HepG2 (cell line): ENCODE measurements at regions not wholly inside any gene's neighbourhood (a gene's known extent, or its start where the extent isn't known, plus 50 kb on each side); places are given as distances from the start of the nearest gene placed in this dataset.
A peak's percentile ranks its signal among the peaks of the same experiment; 100 is the strongest.

ENCODE experiments used
- ATAC-seq: fragments of 200-7000 bp; cut with Tn5 transposase; 3 replicates; pipeline ENCODE4 v1.9.1; 2020; ENCODE audit warnings: mild to moderate bottlenecking, moderate library complexity
- BruUV-seq: library from RNA; stranded (reverse); fragments of 400-500 nt; replicated peaks from 2 replicates; lab custom pipeline; 2021; lab: Mats Ljungman, UMichigan
- CTCF ChIA-PET: fragments of 300-600 bp; formaldehyde crosslinking; extraction: SDS; loops from one replicate; lab custom pipeline; 2021; ENCODE audit warnings: low total read pairs, inconsistent platforms, low intra/inter-chr PET ratio; lab: Yijun Ruan, JAX
- POLR2A ChIA-PET: fragments of 350-600 bp; sonication (Branson Sonifier 250); formaldehyde crosslinking; loops from one replicate; lab custom pipeline; 2020; ENCODE audit warnings: antibody characterized with exemption, inconsistent platforms; lab: Yijun Ruan, JAX
- DNase-seq: peaks from one replicate; pipeline ENCODE4 v3.0.0-alpha.2; 2015; ENCODE audit warnings: low spot score
- FAIRE-seq: peaks from 3 replicates; lab custom pipeline; 2011; peaks lifted over from hg19 to GRCh38; lab: Jason Lieb, UNC
- H2AFZ ChIP-seq: one replicate; pipeline ENCODE4 v1.6.1; 2011; ENCODE audit warnings: low read length, inconsistent platforms
- H3K27ac ChIP-seq: fragments of 300-600 bp; 3 replicates; pipeline ENCODE4 v1.8.0; 2011; ENCODE audit warnings: mixed run types, mild to moderate bottlenecking, mixed read lengths, low read length, inconsistent platforms; ENCODE audit not compliant: insufficient read depth; ENCODE audit errors: extremely low read length
- H3K27me3 ChIP-seq, 2 experiments: fragments of 200-600 bp in 1 of 2; 2 replicates in 1 of 2; 3 replicates in 1 of 2; pipeline versions ENCODE4 v1.6.0 to v1.8.0; 2011; ENCODE audit warnings: low read length in 2 of 2, mild to moderate bottlenecking in 2 of 2, moderate library complexity in 2 of 2, inconsistent platforms in 1 of 2; ENCODE audit not compliant: insufficient read depth in 2 of 2, control insufficient read depth in 1 of 2
- H3K36me3 ChIP-seq, 2 experiments: fragments of 200-600 bp in 1 of 2; replicated peaks in 1 of 2; 2 replicates in 1 of 2; 3 replicates in 1 of 2; pipeline versions ENCODE4 v1.5.1 to v1.8.0; 2011; ENCODE audit warnings: low read length in 2 of 2, inconsistent platforms in 1 of 2; ENCODE audit not compliant: insufficient read depth in 2 of 2, control insufficient read depth in 1 of 2
- H3K4me1 ChIP-seq: 2 replicates; pipeline ENCODE4 v1.5.1; 2012; ENCODE audit warnings: low read length, inconsistent platforms; ENCODE audit not compliant: insufficient read depth
- H3K4me2 ChIP-seq: 2 replicates; pipeline ENCODE4 v1.6.0; 2011; ENCODE audit warnings: low read depth, low read length, inconsistent platforms
- H3K4me3 ChIP-seq, 3 experiments: fragments of 200-600 bp in 1 of 3; sonication (generic), shearing (Covaris generic) in 1 of 3; replicated peaks in 1 of 3; 2 replicates each; pipeline ENCODE4 v1.5.1; 2011 to 2016; ENCODE audit warnings: low read length in 3 of 3, inconsistent platforms in 2 of 3, low read depth in 2 of 3, mild to moderate bottlenecking in 2 of 3, control low read depth in 1 of 3, mixed read lengths in 1 of 3; ENCODE audit not compliant: insufficient read depth in 1 of 3
- H3K79me2 ChIP-seq: one replicate; pipeline ENCODE4 v1.6.1; 2011; ENCODE audit warnings: low read length, inconsistent platforms; ENCODE audit not compliant: insufficient read depth
- H3K9ac ChIP-seq: 2 replicates; pipeline ENCODE4 v1.6.0; 2011; ENCODE audit warnings: mild to moderate bottlenecking, low read depth, low read length, inconsistent platforms; ENCODE audit not compliant: insufficient read depth
- H3K9me3 ChIP-seq: 2 replicates; pipeline ENCODE4 v1.5.1; 2012; ENCODE audit warnings: mild to moderate bottlenecking, low read length
- H4K20me1 ChIP-seq: 2 replicates; pipeline ENCODE4 v1.6.0; 2011; ENCODE audit warnings: inconsistent platforms, mild to moderate bottlenecking, low read length, moderate library complexity; ENCODE audit not compliant: insufficient read depth
- ATF7-NPFF ChIP-seq: sonication (generic); formaldehyde crosslinking; IDR thresholded peaks from 2 replicates; pipeline ENCODE4 v1.8.1; 2023; ENCODE audit warnings: mild to moderate bottlenecking, low read depth, missing genetic modification reagents, moderate library complexity
- BRF2 ChIP-seq: sonication (generic); formaldehyde crosslinking; IDR thresholded peaks from 2 replicates; pipeline ENCODE4 v1.8.1; 2022; ENCODE audit warnings: mild to moderate bottlenecking, missing genetic modification reagents
- EEA1 ChIP-seq: sonication (generic); formaldehyde crosslinking; IDR thresholded peaks from 2 replicates; pipeline ENCODE4 v1.5.1; 2020; ENCODE audit warnings: mild to moderate bottlenecking, missing genetic modification reagents, borderline replicate concordance
- FOXJ3 ChIP-seq: sonication (generic); formaldehyde crosslinking; IDR thresholded peaks from 2 replicates; pipeline ENCODE4 v1.4.0; 2020; ENCODE audit warnings: missing genetic modification reagents, mild to moderate bottlenecking, borderline replicate concordance
- IRX3 ChIP-seq: sonication (generic); formaldehyde crosslinking; IDR thresholded peaks from 2 replicates; pipeline ENCODE4 v1.8.1; 2023; ENCODE audit warnings: mild to moderate bottlenecking, low read depth, missing genetic modification reagents, borderline replicate concordance
- MED1 ChIP-seq: sonication (generic); formaldehyde crosslinking; IDR thresholded peaks from 2 replicates; pipeline ENCODE4 v1.4.0; 2020; ENCODE audit warnings: missing genetic modification reagents
- XRCC5 ChIP-seq: fragments of 200-400 bp; formaldehyde crosslinking; optimal IDR thresholded peaks from 2 replicates; pipeline ENCODE3; 2017; ENCODE audit warnings: mild to moderate bottlenecking, low read length
- ZC3H4 ChIP-seq: sonication (generic); formaldehyde crosslinking; IDR thresholded peaks from 2 replicates; pipeline ENCODE4 v1.4.0; 2020; ENCODE audit warnings: missing genetic modification reagents, borderline replicate concordance
- ZKSCAN1 ChIP-seq: fragments of 150-350 bp; IDR thresholded peaks from 2 replicates; pipeline ENCODE4 v1.6.1; 2014; ENCODE audit warnings: low read length
- ZNF569 ChIP-seq: sonication (generic); formaldehyde crosslinking; IDR thresholded peaks from 2 replicates; pipeline ENCODE4 v1.5.0; 2020; ENCODE audit warnings: mild to moderate bottlenecking, missing genetic modification reagents, moderate library complexity, borderline replicate concordance
- WGBS: methylation state at CpG from one replicate; pipeline ENCODE4 v1.1.6; 2017; ENCODE audit warnings: low lambda C conversion rate; 5-methylcytosine and 5-hydroxymethylcytosine counted together
- in situ Hi-C: cut with HindIII; loops from 2 replicates; pipeline ENCODE4 v1.10.0; 2017; ENCODE audit warnings: low pct_unique_long_range_greater_than_20kb; ENCODE audit not compliant: extremely low pct_ligation_motif_present
- intact Hi-C: fragments of 100-400 bp; cut with micrococcal nuclease; formaldehyde crosslinking; loops from one replicate; pipeline ENCODE4 v1.10.0; 2022; ENCODE audit not compliant: unreplicated experiment
- TF ChIP-seq, protein P1 (sequence below): sonication (generic); formaldehyde crosslinking; IDR thresholded peaks from 2 replicates; pipeline ENCODE4 v1.4.0; 2020; ENCODE audit warnings: missing genetic modification reagents
- TF ChIP-seq, protein P2 (sequence below): sonication (generic); formaldehyde crosslinking; IDR thresholded peaks from 2 replicates; pipeline ENCODE4 v1.8.0; 2022; ENCODE audit warnings: missing genetic modification reagents, low read depth, mild to moderate bottlenecking, borderline replicate concordance

DNA sequence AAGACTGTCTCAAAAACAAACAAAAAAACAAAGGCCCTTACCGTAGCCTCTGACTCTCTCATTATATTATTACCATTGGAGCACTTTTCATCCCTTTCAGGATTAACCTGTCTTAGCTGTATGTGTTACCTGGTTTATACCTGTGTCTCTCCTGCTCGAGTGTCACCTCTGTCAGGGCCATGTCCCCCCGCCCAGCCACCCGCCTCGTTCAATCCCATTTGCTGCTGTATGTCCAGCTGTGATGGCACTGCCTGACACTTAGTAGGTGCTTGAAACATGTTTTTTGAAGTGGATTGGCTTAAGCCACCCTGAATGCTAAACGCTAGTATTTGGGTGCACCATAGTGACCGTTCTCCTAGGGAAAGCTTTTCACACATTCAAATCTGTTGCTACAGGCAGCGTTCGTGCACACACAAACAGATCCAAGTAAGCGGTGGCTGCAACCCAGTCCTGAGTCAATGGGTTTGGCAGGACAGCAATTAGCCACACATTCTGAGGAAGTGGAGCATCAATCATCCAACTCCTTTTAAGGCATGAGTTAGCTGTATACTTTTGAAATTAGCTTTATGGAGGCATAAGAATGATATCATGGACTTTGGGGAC is 98.9 kb upstream of the ZNF217 start:
- WGBS = 75% methylated on average over 10 of the region's 10 CpGs
- no peaks in the 10 kb centered on the region for H3K27me3 ChIP-seq
- POLR2A ChIA-PET = interaction anchor here (1.2 to 1.3 kb wide), 2 partner anchors 10 to 46 kb away, joined by 3 read pairs; no protein-coding TSS in a partner anchor
- intact Hi-C loops = no loop called here
- H3K36me3 ChIP-seq = no peaks in the 10 kb centered on the region
- H3K9me3 ChIP-seq = no peaks in the 10 kb centered on the region
- in situ Hi-C loops = no loop called here
- no peaks in the 10 kb centered on the region for H4K20me1 ChIP-seq
- no peak for TF ChIP-seq BRF2
- TF ChIP-seq, protein P1, sequence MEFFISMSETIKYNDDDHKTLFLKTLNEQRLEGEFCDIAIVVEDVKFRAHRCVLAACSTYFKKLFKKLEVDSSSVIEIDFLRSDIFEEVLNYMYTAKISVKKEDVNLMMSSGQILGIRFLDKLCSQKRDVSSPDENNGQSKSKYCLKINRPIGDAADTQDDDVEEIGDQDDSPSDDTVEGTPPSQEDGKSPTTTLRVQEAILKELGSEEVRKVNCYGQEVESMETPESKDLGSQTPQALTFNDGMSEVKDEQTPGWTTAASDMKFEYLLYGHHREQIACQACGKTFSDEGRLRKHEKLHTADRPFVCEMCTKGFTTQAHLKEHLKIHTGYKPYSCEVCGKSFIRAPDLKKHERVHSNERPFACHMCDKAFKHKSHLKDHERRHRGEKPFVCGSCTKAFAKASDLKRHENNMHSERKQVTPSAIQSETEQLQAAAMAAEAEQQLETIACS (CRISPR knock-in tag) = no peak
- TF ChIP-seq ZKSCAN1 = peak; percentile 58
- no peak for TF ChIP-seq ZNF569 (CRISPR knock-in tag)
- TF ChIP-seq ZC3H4 (CRISPR knock-in tag) = no peak
- TF ChIP-seq, protein P2, sequence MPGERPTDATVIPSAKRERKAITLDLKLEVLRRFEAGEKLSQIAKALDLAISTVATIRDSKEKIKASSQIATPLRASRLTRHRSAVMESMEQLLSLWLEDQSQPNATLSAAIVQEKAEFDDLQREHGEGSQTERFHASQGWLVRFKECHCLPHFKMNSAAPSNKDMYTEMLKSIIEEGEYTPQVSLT (CRISPR knock-in tag) = no peak
- TF ChIP-seq EEA1 (CRISPR knock-in tag) = no peak
- no peak for TF ChIP-seq IRX3
- TF ChIP-seq FOXJ3 (CRISPR knock-in tag) = no peak
- no peak for TF ChIP-seq MED1
- TF ChIP-seq ATF7-NPFF (CRISPR knock-in tag) = 0 out of 2 replicates have a peak, but pooled peaks have one; percentile 25
- no peak for TF ChIP-seq XRCC5
- BruUV-seq = no TSS peak
- no peak overlapping the region for H3K27ac ChIP-seq
- no peaks in the 10 kb centered on the region for H3K79me2 ChIP-seq
- no peak overlapping the region for H3K4me3 ChIP-seq
- H3K9ac ChIP-seq = no peak overlapping the region
- no peak for ATAC-seq
- peaks cover 24% of the 10 kb centered on the region for H3K4me1 ChIP-seq
- CTCF ChIA-PET = no interaction called here
- no peak overlapping the region for H2AFZ ChIP-seq
- no peak overlapping the region for H3K4me2 ChIP-seq
- no peak for FAIRE-seq
- DNase-seq = no peak
